K562 (cell line): ENCODE measurements at regions not wholly inside any gene's neighbourhood (a gene's known extent, or its start where the extent isn't known, plus 50 kb on each side); places are given as distances from the start of the nearest gene placed in this dataset.

Experiments used
- ATAC-seq: fragments of 200-7000 bp; cut with Tn5 transposase; 3 replicates; pipeline ENCODE4 v1.9.1; 2020; ENCODE audit warnings: moderate library complexity
- BruUV-seq: library from RNA; stranded (reverse); fragments of 400-500 nt; replicated peaks from 2 replicates; lab custom pipeline; 2021; lab: Mats Ljungman, UMichigan
- CTCF ChIA-PET: fragments of 300-600 bp; formaldehyde crosslinking; extraction: SDS; loops from one replicate; lab custom pipeline; 2021; ENCODE audit warnings: low intra/inter-chr PET ratio; lab: Yijun Ruan, JAX
- POLR2A ChIA-PET: fragments of 300-600, 350-650 bp; sonication (Branson Sonifier 250); formaldehyde crosslinking; extraction: SDS; loops from one replicate; lab custom pipeline; 2021; ENCODE audit warnings: antibody characterized with exemption, inconsistent platforms; lab: Yijun Ruan, JAX
- DNase-seq, 4 experiments: peaks; one replicate each; pipeline versions ENCODE4 v3.0.0 to v3.0.0-alpha.2; 2011 to 2018; ENCODE audit warnings: low spot score in 3 of 4, mixed read lengths in 3 of 4; ENCODE audit errors: extremely low read depth in 1 of 4
- FAIRE-seq: peaks from 2 replicates; lab custom pipeline; 2011; peaks lifted over from hg19 to GRCh38; lab: Jason Lieb, UNC
- H2AFZ ChIP-seq: 2 replicates; pipeline ENCODE4 v1.6.0; 2011; ENCODE audit warnings: low read depth, low read length, control low read depth, inconsistent platforms
- H3K27ac ChIP-seq: fragments of 200-600 bp; 3 replicates; pipeline ENCODE4 v1.8.0; 2011; ENCODE audit warnings: low read depth, mild to moderate bottlenecking, control low read depth, inconsistent platforms, low read length, moderate library complexity, mixed read lengths; ENCODE audit errors: extremely low read depth
- H3K27me3 ChIP-seq, 2 experiments: fragments of 300-600 bp in 1 of 2; 2 replicates in 1 of 2; 3 replicates in 1 of 2; pipeline versions ENCODE4 v1.6.0 to v1.8.0; 2011; ENCODE audit warnings: inconsistent platforms in 2 of 2, low read length in 2 of 2, mild to moderate bottlenecking in 1 of 2, mixed read lengths in 1 of 2, moderate library complexity in 1 of 2; ENCODE audit not compliant: control insufficient read depth in 2 of 2, insufficient read depth in 2 of 2
- H3K36me3 ChIP-seq: fragments of 300-600 bp; 3 replicates; pipeline ENCODE4 v1.8.0; 2011; ENCODE audit warnings: mild to moderate bottlenecking, low read length, inconsistent platforms; ENCODE audit not compliant: control insufficient read depth, insufficient read depth
- H3K4me1 ChIP-seq, 2 experiments: fragments of 200-600 bp in 1 of 2; replicated peaks in 1 of 2; 2 replicates in 1 of 2; 3 replicates in 1 of 2; pipeline versions ENCODE4 v1.5.1 to v1.8.0; 2011; ENCODE audit warnings: inconsistent platforms in 2 of 2, low read length in 2 of 2, mild to moderate bottlenecking in 1 of 2, mixed read lengths in 1 of 2, moderate library complexity in 1 of 2; ENCODE audit not compliant: control insufficient read depth in 2 of 2, insufficient read depth in 2 of 2
- H3K4me2 ChIP-seq: 2 replicates; pipeline ENCODE4 v1.6.1; 2011; ENCODE audit warnings: low read length, control low read depth, inconsistent platforms, mixed read lengths; ENCODE audit not compliant: insufficient read depth
- H3K4me3 ChIP-seq: fragments of 200-600 bp; sonication (generic), shearing (Covaris generic); 2 replicates; pipeline ENCODE4 v1.5.1; 2016; ENCODE audit warnings: control low read depth, inconsistent platforms
- H3K79me2 ChIP-seq: fragments of 200-600 bp; 3 replicates; pipeline ENCODE4 v1.8.0; 2011; ENCODE audit warnings: low read length, inconsistent platforms; ENCODE audit not compliant: control insufficient read depth, insufficient read depth
- H3K9ac ChIP-seq, 2 experiments: 2 replicates each; pipeline versions ENCODE4 v1.6.0 to v1.6.1; 2011; ENCODE audit warnings: low read depth in 2 of 2, low read length in 2 of 2, control low read depth in 1 of 2, inconsistent platforms in 1 of 2, mild to moderate bottlenecking in 1 of 2, mixed read lengths in 1 of 2; ENCODE audit not compliant: insufficient read depth in 1 of 2
- H3K9me1 ChIP-seq: one replicate; pipeline ENCODE4 v1.6.0; 2011; ENCODE audit warnings: inconsistent platforms, mild to moderate bottlenecking, low read length, moderate library complexity; ENCODE audit not compliant: control insufficient read depth, insufficient read depth
- H3K9me3 ChIP-seq: replicated peaks from 2 replicates; pipeline ENCODE4 v1.5.1; 2011; ENCODE audit warnings: low read depth, low read length, inconsistent platforms; ENCODE audit not compliant: control insufficient read depth, insufficient read depth
- H4K20me1 ChIP-seq: replicated peaks from 2 replicates; pipeline ENCODE4 v1.6.1; 2011; ENCODE audit warnings: low read length, inconsistent platforms, mixed read lengths; ENCODE audit not compliant: control insufficient read depth, insufficient read depth
- CCNT2 ChIP-seq: IDR thresholded peaks from 2 replicates; pipeline ENCODE4 v1.6.1; 2011; ENCODE audit warnings: borderline replicate concordance, low read depth, mild to moderate bottlenecking, moderate library complexity, mixed read lengths, low read length; ENCODE audit not compliant: insufficient read length; ENCODE audit errors: extremely low read depth
- CEBPB ChIP-seq: fragments of 450-650 bp; IDR thresholded peaks from 2 replicates; pipeline ENCODE4 v1.6.1; 2016; ENCODE audit warnings: missing genetic modification characterization, missing compliant biosample characterization
- EGR1 ChIP-seq: fragments of 450-650 bp; conservative IDR thresholded peaks from 2 replicates; pipeline ENCODE4 v1.6.1; 2017; ENCODE audit warnings: mild to moderate bottlenecking
- FOXA3 ChIP-seq, 2 experiments: fragments of 450-650 bp in 1 of 2; sonication (generic) in 1 of 2; formaldehyde crosslinking; IDR thresholded peaks in 1 of 2; conservative IDR thresholded peaks in 1 of 2; 2 replicates each; pipeline versions ENCODE4 v1.4.0 to v1.8.0; 2020 to 2022; ENCODE audit warnings: mild to moderate bottlenecking in 2 of 2, missing genetic modification reagents in 1 of 2
- HDGF ChIP-seq: fragments of 450-650 bp; IDR thresholded peaks from 2 replicates; pipeline ENCODE4 v1.6.1; 2016
- HIVEP1 ChIP-seq: fragments of 250-450 bp; sonication (Bioruptor Pico); IDR thresholded peaks from 2 replicates; pipeline ENCODE4 v1.4.0; 2020; ENCODE audit warnings: mild to moderate bottlenecking
- KDM1A ChIP-seq, 2 experiments: fragments of 450-650 bp; IDR thresholded peaks; 2 replicates each; pipeline ENCODE4 v1.6.1; 2016; ENCODE audit warnings: mild to moderate bottlenecking in 2 of 2
- MAFF ChIP-seq: IDR thresholded peaks from 2 replicates; pipeline ENCODE4 v1.6.1; 2012; ENCODE audit warnings: low read length, improper control_type of control experiment
- NFIC ChIP-seq: fragments of 450-650 bp; IDR thresholded peaks from 2 replicates; pipeline ENCODE4 v1.6.1; 2017; ENCODE audit warnings: mild to moderate bottlenecking, inconsistent platforms
- NFIX ChIP-seq: fragments of 250-450 bp; sonication (Bioruptor Pico); IDR thresholded peaks from 2 replicates; pipeline ENCODE4 v1.4.0; 2020; ENCODE audit warnings: low read depth, mild to moderate bottlenecking, moderate library complexity
- NUFIP1 ChIP-seq: fragments of 450-650 bp; IDR thresholded peaks from 2 replicates; pipeline ENCODE4 v1.6.1; 2018; ENCODE audit not compliant: partially characterized antibody
- POLR2AphosphoS2 ChIP-seq: IDR thresholded peaks from 2 replicates; pipeline ENCODE4 v1.6.1; 2012; ENCODE audit warnings: low read length, improper control_type of control experiment
- RAD21 ChIP-seq, 2 experiments: fragments of 250-450 bp in 1 of 2; fragments of 450-650 bp in 1 of 2; sonication (Bioruptor Pico) in 1 of 2; formaldehyde crosslinking in 1 of 2; IDR thresholded peaks in 1 of 2; conservative IDR thresholded peaks in 1 of 2; 2 replicates each; pipeline versions ENCODE4 v1.4.0 to v1.8.0; 2020 to 2022; ENCODE audit warnings: mild to moderate bottlenecking in 2 of 2, moderate library complexity in 1 of 2
- RBBP5 ChIP-seq: fragments of 200-600 bp; sonication (generic); IDR thresholded peaks from 2 replicates; pipeline ENCODE4 v1.6.1; 2012; ENCODE audit warnings: borderline replicate concordance, mild to moderate bottlenecking, low read length, control low read depth, inconsistent platforms; ENCODE audit not compliant: insufficient read depth, poor library complexity, severe bottlenecking
- RNF2 ChIP-seq: sonication (generic); IDR thresholded peaks from 2 replicates; pipeline ENCODE4 v1.6.1; 2016
- RUNX1 ChIP-seq: sonication (generic); IDR thresholded peaks from 2 replicates; pipeline ENCODE4 v1.6.1; 2016; ENCODE audit warnings: antibody characterized with exemption, low read depth
- ZNF316 ChIP-seq: fragments of 450-650 bp; IDR thresholded peaks from 2 replicates; pipeline ENCODE4 v1.6.1; 2016
- ZNF79 ChIP-seq: fragments of 250-450 bp; sonication (Bioruptor Pico); IDR thresholded peaks from 2 replicates; pipeline ENCODE4 v1.4.0; 2020; ENCODE audit warnings: low read depth, mild to moderate bottlenecking, moderate library complexity
- in situ Hi-C: fragments of 300-500 bp; cut with MboI; formaldehyde crosslinking; loops from 4 replicates; pipeline ENCODE4 v1.15.0; 2018; ENCODE audit warnings: inconsistent platforms, mixed read lengths
- intact Hi-C: fragments of 100-400 bp; cut with micrococcal nuclease; formaldehyde crosslinking; loops from 2 replicates; pipeline ENCODE4 v1.14.2; 2022
- TF ChIP-seq, protein P1 (sequence below): fragments of 450-650 bp; formaldehyde crosslinking; conservative IDR thresholded peaks from 2 replicates; pipeline ENCODE4 v1.4.0; 2022; ENCODE audit warnings: mild to moderate bottlenecking, missing genetic modification characterization
- TF ChIP-seq, protein P2 (sequence below): IDR thresholded peaks from 3 replicates; pipeline ENCODE4 v1.6.1; 2011; ENCODE audit warnings: borderline replicate concordance, mild to moderate bottlenecking; ENCODE audit not compliant: insufficient read length, insufficient read depth
- TF ChIP-seq, protein P3 (sequence below): fragments of 250-450 bp; sonication (Bioruptor Pico); IDR thresholded peaks from 2 replicates; pipeline ENCODE4 v1.4.0; 2020; ENCODE audit warnings: mild to moderate bottlenecking

DNA sequence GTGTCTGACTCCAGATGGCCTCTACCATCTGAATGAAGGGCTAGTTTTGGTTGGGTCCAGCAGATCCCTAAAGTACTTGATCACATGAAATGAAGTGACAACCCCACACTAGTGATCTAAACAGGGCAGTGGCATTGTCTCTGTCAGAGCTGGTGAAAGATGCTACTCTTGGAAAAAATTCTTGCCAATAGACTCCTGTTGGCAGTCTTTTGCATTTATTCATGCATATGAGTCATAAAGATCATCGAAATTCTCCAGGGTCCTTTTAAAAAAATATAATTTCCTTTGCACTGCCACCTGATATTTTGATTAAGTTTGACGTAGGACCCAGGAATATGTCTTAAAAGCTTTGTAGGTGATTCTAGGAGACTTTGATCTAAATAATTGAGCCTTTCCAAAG, 135.1 kb upstream of the ELL2 start (continued):
- TF ChIP-seq CCNT2 = no peak
- no peak for TF ChIP-seq NUFIP1
- TF ChIP-seq RUNX1 = no peak
- TF ChIP-seq, all 486 proteins: peak for 0

DNA sequence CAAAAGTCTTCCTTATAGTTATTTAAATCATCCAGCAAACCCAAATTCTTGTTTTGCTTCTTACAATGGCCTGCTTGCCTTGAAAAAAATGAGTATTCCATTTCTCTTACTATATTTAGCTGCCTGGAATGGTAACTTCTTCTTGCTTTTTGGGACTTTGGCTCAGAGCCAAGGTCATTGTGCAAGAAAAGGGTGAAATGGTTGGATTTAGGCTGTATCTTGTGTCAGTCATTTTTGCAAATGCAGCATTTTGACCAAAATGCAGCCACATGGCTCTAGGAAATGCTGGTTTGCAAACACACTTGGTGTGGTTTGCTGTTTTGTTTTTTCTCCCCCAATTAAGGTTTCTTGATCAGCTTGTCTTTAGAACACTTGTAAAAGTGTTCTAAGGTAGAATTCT, 133.3 kb upstream of the ELL2 start:
- H3K4me1 ChIP-seq = no peaks in the 10 kb centered on the region
- no peak overlapping the region for H3K4me2 ChIP-seq
- no TSS peak for BruUV-seq
- TF ChIP-seq HDGF (no peak), HIVEP1 (CRISPR knock-in tag) (no peak), RNF2 (no peak), FOXA3 (CRISPR knock-in tag; conservative IDR thresholded peaks at IDR 0.05 in 1 of 2, IDR thresholded peaks at IDR 0.05 in 1 of 2) (no peak), ZNF79 (no peak), MAFF (0 out of 2 replicates have a peak, but pooled peaks have one; percentile 18), CEBPB (tag) (peak; percentile 90), NFIC (peak; percentile 90), EGR1 (no peak), RAD21 (CRISPR knock-in tag; conservative IDR thresholded peaks at IDR 0.05 in 1 of 2, IDR thresholded peaks at IDR 0.05 in 1 of 2) (no peak), RBBP5 (no peak), POLR2AphosphoS2 (no peak), KDM1A (IDR thresholded peaks at IDR 0.05) (no peak), ZNF316 (peak; percentile 50; the same call in 1 of the 2 replicates), NFIX (CRISPR knock-in tag) (peak; percentile 22; the same call in 1 of the 2 replicates)
- TF ChIP-seq, protein P1, sequence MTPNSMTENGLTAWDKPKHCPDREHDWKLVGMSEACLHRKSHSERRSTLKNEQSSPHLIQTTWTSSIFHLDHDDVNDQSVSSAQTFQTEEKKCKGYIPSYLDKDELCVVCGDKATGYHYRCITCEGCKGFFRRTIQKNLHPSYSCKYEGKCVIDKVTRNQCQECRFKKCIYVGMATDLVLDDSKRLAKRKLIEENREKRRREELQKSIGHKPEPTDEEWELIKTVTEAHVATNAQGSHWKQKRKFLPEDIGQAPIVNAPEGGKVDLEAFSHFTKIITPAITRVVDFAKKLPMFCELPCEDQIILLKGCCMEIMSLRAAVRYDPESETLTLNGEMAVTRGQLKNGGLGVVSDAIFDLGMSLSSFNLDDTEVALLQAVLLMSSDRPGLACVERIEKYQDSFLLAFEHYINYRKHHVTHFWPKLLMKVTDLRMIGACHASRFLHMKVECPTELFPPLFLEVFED (CRISPR knock-in tag) = no peak
- TF ChIP-seq, protein P2, sequence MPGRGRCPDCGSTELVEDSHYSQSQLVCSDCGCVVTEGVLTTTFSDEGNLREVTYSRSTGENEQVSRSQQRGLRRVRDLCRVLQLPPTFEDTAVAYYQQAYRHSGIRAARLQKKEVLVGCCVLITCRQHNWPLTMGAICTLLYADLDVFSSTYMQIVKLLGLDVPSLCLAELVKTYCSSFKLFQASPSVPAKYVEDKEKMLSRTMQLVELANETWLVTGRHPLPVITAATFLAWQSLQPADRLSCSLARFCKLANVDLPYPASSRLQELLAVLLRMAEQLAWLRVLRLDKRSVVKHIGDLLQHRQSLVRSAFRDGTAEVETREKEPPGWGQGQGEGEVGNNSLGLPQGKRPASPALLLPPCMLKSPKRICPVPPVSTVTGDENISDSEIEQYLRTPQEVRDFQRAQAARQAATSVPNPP = no peak
- TF ChIP-seq, protein P3, sequence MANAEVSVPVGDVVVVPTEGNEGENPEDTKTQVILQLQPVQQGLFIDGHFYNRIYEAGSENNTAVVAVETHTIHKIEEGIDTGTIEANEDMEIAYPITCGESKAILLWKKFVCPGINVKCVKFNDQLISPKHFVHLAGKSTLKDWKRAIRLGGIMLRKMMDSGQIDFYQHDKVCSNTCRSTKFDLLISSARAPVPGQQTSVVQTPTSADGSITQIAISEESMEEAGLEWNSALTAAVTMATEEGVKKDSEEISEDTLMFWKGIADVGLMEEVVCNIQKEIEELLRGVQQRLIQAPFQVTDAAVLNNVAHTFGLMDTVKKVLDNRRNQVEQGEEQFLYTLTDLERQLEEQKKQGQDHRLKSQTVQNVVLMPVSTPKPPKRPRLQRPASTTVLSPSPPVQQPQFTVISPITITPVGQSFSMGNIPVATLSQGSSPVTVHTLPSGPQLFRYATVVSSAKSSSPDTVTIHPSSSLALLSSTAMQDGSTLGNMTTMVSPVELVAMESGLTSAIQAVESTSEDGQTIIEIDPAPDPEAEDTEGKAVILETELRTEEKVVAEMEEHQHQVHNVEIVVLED (CRISPR knock-in tag) = no peak

More for the DNA sequence above, 133.3 kb upstream of the ELL2 start:
- ATAC-seq (no peak), FAIRE-seq (no peak), DNase-seq (no peak)
- H3K79me2 ChIP-seq = no peaks in the 10 kb centered on the region
- H3K36me3 ChIP-seq = no peaks in the 10 kb centered on the region
- intact Hi-C loops = no loop called here
- no peak overlapping the region for H3K9ac ChIP-seq
- H3K27ac ChIP-seq = no peak overlapping the region
- no peaks in the 10 kb centered on the region for H4K20me1 ChIP-seq
- H3K27me3 ChIP-seq = no peaks in the 10 kb centered on the region
- POLR2A ChIA-PET = interaction anchor here (0.9 kb wide), 1 partner anchor 27 kb away, joined by 3 read pairs; no protein-coding TSS in a partner anchor
- no peak overlapping the region for H2AFZ ChIP-seq
- in situ Hi-C loops = no loop called here
- no peak overlapping the region for H3K4me3 ChIP-seq
- no peaks in the 10 kb centered on the region for H3K9me3 ChIP-seq
- CTCF ChIA-PET = no interaction called here
- no peaks in the 10 kb centered on the region for H3K9me1 ChIP-seq
